ENCODE measurements at regions not wholly inside any gene's neighbourhood (a gene's known extent, or its start where the extent isn't known, plus 50 kb on each side); places are given as distances from the start of the nearest gene placed in this dataset.

DNA sequence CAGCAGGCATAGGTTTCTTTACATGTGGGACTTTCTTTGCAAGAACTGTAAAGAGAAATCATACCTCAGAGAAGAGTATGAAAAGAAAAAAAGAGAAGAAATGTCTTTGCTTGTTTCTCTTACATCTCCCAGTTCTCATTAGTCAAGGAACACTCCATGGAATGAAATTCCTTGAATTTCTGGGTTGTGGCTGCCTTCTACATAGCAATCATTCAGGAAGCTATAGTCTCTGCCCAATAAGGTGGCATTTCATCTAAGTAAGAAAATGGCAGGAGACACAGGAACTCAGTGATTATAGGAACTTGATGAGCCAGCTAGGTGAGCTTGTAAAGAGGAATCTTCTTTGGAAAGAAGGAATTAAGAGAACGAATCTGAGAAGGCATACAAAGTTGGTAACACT, 197.0 kb upstream of the FKBP1C start:
- Mint-ChIP-seq H3K9me3 (peaks cover 4% of the 10 kb centered on the region; the same call in 1 of the 2 replicates), H3K4me3 (no peak overlapping the region), H3K4me1 (peaks cover 8% of the 10 kb centered on the region), H3K27ac (no peak overlapping the region), H3K27me3 (ENCODE audit: low read depth) (no peaks in the 10 kb centered on the region), H3K36me3 (peaks cover 3% of the 10 kb centered on the region; the same call in 1 of the 2 replicates)
- no peak for TF ChIP-seq RORB (CRISPR knock-in tag; IDR thresholded peaks at IDR 0.05)
- TF ChIP-seq MXD4 (CRISPR knock-in tag; IDR thresholded peaks at IDR 0.05; ENCODE audit: borderline replicate concordance), result no peak
- TF ChIP-seq GABPB1 (CRISPR knock-in tag; IDR thresholded peaks at IDR 0.05), result no peak
- TF ChIP-seq ATF1 (CRISPR knock-in tag; IDR thresholded peaks at IDR 0.05), result no peak
- no peak for TF ChIP-seq ZNF263 (CRISPR knock-in tag; IDR thresholded peaks at IDR 0.05; ENCODE audit: low read depth)
- TF ChIP-seq, protein P1, sequence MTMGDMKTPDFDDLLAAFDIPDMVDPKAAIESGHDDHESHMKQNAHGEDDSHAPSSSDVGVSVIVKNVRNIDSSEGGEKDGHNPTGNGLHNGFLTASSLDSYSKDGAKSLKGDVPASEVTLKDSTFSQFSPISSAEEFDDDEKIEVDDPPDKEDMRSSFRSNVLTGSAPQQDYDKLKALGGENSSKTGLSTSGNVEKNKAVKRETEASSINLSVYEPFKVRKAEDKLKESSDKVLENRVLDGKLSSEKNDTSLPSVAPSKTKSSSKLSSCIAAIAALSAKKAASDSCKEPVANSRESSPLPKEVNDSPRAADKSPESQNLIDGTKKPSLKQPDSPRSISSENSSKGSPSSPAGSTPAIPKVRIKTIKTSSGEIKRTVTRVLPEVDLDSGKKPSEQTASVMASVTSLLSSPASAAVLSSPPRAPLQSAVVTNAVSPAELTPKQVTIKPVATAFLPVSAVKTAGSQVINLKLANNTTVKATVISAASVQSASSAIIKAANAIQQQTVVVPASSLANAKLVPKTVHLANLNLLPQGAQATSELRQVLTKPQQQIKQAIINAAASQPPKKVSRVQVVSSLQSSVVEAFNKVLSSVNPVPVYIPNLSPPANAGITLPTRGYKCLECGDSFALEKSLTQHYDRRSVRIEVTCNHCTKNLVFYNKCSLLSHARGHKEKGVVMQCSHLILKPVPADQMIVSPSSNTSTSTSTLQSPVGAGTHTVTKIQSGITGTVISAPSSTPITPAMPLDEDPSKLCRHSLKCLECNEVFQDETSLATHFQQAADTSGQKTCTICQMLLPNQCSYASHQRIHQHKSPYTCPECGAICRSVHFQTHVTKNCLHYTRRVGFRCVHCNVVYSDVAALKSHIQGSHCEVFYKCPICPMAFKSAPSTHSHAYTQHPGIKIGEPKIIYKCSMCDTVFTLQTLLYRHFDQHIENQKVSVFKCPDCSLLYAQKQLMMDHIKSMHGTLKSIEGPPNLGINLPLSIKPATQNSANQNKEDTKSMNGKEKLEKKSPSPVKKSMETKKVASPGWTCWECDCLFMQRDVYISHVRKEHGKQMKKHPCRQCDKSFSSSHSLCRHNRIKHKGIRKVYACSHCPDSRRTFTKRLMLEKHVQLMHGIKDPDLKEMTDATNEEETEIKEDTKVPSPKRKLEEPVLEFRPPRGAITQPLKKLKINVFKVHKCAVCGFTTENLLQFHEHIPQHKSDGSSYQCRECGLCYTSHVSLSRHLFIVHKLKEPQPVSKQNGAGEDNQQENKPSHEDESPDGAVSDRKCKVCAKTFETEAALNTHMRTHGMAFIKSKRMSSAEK (CRISPR knock-in tag; IDR thresholded peaks at IDR 0.05; ENCODE audit: borderline replicate concordance), result no peak
- no peak for TF ChIP-seq RELA (CRISPR knock-in tag; IDR thresholded peaks at IDR 0.05; ENCODE audit: borderline replicate concordance)
- POLR2A ChIA-PET, result no interaction called here
- DNase-seq (ENCODE audit: low spot score) (no peak), ATAC-seq (no peak)
- CTCF ChIA-PET, result no interaction called here

DNA sequence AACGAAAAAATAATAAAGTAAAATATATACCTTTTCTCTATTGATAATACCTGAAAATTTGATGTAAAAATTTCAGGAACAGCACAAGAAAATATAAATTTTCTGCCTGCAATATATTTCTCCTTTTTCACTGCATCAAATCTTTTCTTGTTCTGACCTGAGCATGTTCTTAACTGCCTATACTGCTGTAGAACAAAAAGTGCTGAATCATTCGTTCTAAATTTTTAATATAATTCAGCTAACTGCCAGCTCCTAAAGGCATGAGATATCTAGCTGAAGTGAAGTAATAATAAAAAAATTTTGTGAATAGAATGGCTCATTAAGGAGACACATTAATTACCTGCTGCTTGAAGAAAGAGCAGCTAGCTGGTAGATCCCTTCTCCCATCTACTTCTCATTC, 188.6 kb upstream of the FKBP1C start:
- no peak for ATAC-seq
- no peak for DNase-seq (ENCODE audit: low spot score)
- Mint-ChIP-seq H3K4me1 (no peaks in the 10 kb centered on the region), H3K27ac (no peak overlapping the region), H3K4me3 (no peak overlapping the region), H3K27me3 (ENCODE audit: low read depth) (no peaks in the 10 kb centered on the region), H3K36me3 (no peaks in the 10 kb centered on the region), H3K9me3 (peaks cover 14% of the 10 kb centered on the region; the same call in 1 of the 2 replicates)
- POLR2A ChIA-PET, result no interaction called here
- TF ChIP-seq TEAD1 (CRISPR knock-in tag; IDR thresholded peaks at IDR 0.05) (no peak), KAT7 (CRISPR knock-in tag; IDR thresholded peaks at IDR 0.05; ENCODE audit: borderline replicate concordance) (no peak), ZNF263 (CRISPR knock-in tag; IDR thresholded peaks at IDR 0.05; ENCODE audit: low read depth) (no peak), SP1 (CRISPR knock-in tag; conservative IDR thresholded peaks at IDR 0.05) (no peak), TP53 (CRISPR knock-in tag; IDR thresholded peaks at IDR 0.05) (no peak), CREM (CRISPR knock-in tag; IDR thresholded peaks at IDR 0.05) (no peak)
- TF ChIP-seq, protein P2, sequence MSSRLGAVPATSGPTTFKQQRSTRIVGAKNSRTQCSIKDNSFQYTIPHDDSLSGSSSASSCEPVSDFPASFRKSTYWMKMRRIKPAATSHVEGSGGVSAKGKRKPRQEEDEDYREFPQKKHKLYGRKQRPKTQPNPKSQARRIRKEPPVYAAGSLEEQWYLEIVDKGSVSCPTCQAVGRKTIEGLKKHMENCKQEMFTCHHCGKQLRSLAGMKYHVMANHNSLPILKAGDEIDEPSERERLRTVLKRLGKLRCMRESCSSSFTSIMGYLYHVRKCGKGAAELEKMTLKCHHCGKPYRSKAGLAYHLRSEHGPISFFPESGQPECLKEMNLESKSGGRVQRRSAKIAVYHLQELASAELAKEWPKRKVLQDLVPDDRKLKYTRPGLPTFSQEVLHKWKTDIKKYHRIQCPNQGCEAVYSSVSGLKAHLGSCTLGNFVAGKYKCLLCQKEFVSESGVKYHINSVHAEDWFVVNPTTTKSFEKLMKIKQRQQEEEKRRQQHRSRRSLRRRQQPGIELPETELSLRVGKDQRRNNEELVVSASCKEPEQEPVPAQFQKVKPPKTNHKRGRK (CRISPR knock-in tag; IDR thresholded peaks at IDR 0.05; ENCODE audit: borderline replicate concordance), result no peak
- TF ChIP-seq, protein P3, sequence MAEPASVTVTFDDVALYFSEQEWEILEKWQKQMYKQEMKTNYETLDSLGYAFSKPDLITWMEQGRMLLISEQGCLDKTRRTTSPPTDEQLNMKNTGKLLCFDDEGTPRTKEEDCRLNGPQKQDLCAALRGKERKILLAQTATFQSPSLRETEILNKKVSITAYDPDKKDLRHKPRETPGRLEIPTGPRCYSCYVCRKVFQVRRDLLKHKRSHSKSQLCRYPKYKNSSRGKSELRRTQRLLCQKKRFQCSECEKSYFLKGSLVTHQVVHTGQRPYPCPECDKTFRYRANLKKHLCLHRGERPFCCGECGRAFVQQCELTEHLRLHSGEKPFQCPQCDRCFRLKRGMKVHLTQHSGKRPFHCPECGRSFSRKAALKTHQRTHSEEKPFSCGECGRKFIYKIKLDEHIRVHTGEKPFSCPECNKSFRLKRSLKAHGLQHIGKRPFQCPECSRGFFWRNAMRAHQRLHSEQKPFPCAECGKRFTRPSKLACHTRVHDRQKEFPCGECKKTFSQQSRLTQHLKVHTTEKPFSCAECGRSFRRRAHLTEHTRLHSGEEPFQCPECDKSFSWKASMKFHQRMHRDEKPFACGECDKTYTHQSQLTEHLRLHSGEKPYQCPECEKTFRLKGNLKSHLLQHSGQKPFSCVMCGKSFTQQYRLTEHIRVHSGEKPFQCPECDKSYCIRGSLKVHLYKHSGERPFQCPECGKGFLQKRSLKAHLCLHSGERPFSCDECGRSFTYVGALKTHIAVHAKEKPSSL (CRISPR knock-in tag; conservative IDR thresholded peaks at IDR 0.05), result no peak
- TF ChIP-seq, protein P4, sequence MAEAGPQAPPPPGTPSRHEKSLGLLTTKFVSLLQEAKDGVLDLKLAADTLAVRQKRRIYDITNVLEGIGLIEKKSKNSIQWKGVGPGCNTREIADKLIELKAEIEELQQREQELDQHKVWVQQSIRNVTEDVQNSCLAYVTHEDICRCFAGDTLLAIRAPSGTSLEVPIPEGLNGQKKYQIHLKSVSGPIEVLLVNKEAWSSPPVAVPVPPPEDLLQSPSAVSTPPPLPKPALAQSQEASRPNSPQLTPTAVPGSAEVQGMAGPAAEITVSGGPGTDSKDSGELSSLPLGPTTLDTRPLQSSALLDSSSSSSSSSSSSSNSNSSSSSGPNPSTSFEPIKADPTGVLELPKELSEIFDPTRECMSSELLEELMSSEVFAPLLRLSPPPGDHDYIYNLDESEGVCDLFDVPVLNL (CRISPR knock-in tag; IDR thresholded peaks at IDR 0.05; ENCODE audit: borderline replicate concordance, low read depth), result no peak
- TF ChIP-seq, protein P1 (CRISPR knock-in tag; IDR thresholded peaks at IDR 0.05; ENCODE audit: borderline replicate concordance), result no peak
- CTCF ChIA-PET, result no interaction called here
